MG63 (cell line): ENCODE measurements at regions not wholly inside any gene's neighbourhood (a gene's known extent, or its start where the extent isn't known, plus 50 kb on each side); places are given as distances from the start of the nearest gene placed in this dataset.
"Not testable (repeated sequence)": the region's sequence is repeated elsewhere in the genome, so short reads cannot be mapped to it uniquely, and the experiment has no call there.

Source experiments
- DNase-seq: peaks from one replicate; pipeline ENCODE4 v3.0.0-alpha.2; 2020
- H3K27me3 ChIP-seq: fragments of 250-450 bp; sonication (Bioruptor Pico); 2 replicates; pipeline ENCODE4 v1.5.1; 2020; ENCODE audit warnings: mild to moderate bottlenecking, moderate library complexity
- H3K36me3 ChIP-seq: fragments of 250-450 bp; sonication (Bioruptor Pico); 2 replicates; pipeline ENCODE4 v1.5.1; 2020; ENCODE audit warnings: mild to moderate bottlenecking, moderate library complexity
- H3K4me3 ChIP-seq: fragments of 250-450 bp; sonication (Bioruptor Pico); 2 replicates; pipeline ENCODE4 v1.5.1; 2020; ENCODE audit warnings: mild to moderate bottlenecking, moderate library complexity
- H3K9me3 ChIP-seq: fragments of 250-450 bp; sonication (Bioruptor Pico); 2 replicates; pipeline ENCODE4 v1.5.1; 2020; ENCODE audit warnings: mild to moderate bottlenecking, moderate library complexity

DNA sequence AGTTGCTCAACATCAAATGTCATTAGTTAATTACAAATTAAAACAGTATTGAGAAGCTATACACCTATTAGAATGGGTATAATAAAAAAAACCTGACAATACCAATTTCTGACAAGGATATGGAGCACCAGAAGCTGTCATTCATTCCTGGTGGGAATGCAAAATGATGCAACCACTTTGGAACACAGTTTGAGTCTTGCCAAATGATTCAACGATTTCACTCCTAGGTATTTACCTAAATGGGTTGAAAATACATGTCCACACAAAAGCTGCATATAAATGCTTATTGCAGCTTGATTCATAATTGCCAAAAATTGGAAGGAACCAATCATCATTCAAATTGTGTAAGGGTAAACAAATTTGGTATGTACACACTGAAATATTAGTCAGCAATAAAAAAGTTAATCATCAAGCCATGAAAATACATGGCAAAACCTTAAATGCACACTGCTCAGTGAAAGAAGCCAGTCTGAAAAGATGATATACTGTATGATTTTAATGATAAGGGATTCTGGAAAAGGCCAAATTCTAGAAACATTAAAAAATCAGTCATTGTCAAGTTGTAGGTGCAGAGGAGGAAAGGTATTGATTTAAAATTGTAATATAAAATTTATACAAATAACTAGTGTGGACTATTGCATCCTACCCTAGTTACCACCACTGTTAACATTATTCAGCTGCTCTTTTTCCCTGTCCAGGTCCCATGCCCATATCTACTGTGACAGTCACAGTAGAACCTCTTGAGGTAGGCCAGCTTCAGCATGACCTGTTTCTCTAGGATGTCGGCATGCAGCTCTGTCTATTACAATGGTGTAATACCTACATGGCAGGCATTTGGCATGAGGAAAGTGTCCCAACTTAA is 356.4 kb upstream of the SPATA31A3 start:
- H3K27me3 ChIP-seq, H3K4me3 ChIP-seq, DNase-seq, H3K36me3 ChIP-seq, H3K9me3 ChIP-seq: not testable (repeated sequence)

DNA sequence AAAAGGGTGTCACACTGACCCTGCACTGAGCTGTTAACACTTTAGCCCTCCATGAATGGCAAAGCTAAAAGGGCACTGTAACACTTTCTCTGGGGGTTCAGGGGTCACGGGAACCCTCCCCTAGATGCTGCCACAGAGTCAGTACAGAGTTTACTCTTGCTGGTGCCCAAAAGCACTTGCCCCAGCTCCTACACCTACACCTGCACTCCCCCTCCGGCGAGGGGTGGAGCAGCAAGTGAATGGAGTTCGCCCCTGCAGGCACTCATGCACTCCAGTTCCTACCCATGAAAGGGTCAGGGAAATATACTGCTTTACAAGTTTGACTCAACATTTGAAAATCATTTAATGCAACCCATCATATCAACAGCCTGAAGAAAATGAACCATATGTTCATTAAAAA is 355.7 kb upstream of the SPATA31A3 start:
- not testable (repeated sequence) for H3K4me3 ChIP-seq, H3K9me3 ChIP-seq, DNase-seq, H3K36me3 ChIP-seq, H3K27me3 ChIP-seq

DNA sequence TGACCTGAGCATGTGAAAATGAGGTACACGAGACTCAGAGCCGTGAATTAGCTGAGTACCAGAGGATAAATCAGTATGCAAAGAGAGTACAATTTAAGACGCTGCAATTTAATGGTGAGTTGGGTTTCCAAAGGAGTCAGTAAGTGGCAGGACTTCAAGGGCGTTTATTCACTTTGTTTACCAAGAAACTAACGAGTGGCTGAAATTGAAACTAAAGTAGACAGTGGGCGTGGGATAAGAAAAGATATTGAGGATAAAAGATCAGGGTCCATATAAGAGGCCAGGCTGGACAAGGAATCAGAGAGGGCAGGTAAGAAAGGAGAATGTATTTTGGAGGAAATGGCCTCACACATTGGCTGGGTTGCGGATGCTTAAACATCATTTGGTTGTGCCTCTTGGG is 346.9 kb upstream of the SPATA31A3 start:
- not testable (repeated sequence) for DNase-seq, H3K27me3 ChIP-seq, H3K9me3 ChIP-seq

GRCh38 chr9:67338201-67338600 is 345.9 kb upstream of the SPATA31A3 start:
- H3K36me3 ChIP-seq, DNase-seq, H3K4me3 ChIP-seq, H3K27me3 ChIP-seq, H3K9me3 ChIP-seq: not testable (repeated sequence)

More for the DNA sequence above, 346.9 kb upstream of the SPATA31A3 start:
- H3K4me3 ChIP-seq, H3K36me3 ChIP-seq: not testable (repeated sequence)

GRCh38 chr9:67334727-67335572 is 342.6 kb upstream of the SPATA31A3 start:
- not testable (repeated sequence) for H3K36me3 ChIP-seq, H3K27me3 ChIP-seq, H3K4me3 ChIP-seq, H3K9me3 ChIP-seq, DNase-seq

- H3K36me3 ChIP-seq, H3K4me3 ChIP-seq, H3K27me3 ChIP-seq, H3K9me3 ChIP-seq, DNase-seq: not testable (repeated sequence)
These were observed 339.3 kb upstream of the SPATA31A3 start for GRCh38 chr9:67331634-67332033.

DNA sequence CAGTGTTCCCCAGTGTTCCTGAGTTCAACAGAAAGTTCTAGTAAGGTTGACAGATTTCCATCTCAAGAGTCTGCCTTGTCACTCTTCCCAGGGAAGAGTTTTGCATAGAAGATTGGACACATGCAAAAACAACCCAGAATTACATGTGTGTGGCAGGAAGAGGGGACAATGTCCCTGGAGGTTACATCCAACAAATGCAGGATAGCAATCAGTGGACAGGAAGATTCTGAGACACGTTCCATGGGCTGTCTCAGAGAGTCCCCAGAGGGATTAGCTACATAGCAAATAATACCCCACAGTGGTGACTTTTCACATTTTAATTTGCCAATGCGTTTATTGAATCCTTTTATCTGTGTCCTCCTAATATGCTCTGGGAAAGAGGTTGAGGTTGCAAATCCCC is 321.1 kb upstream of the SPATA31A3 start:
- not testable (repeated sequence) for DNase-seq, H3K9me3 ChIP-seq, H3K36me3 ChIP-seq

GRCh38 chr9:67312504-67312903 is 320.2 kb upstream of the SPATA31A3 start:
- H3K4me3 ChIP-seq, H3K36me3 ChIP-seq, H3K27me3 ChIP-seq, DNase-seq, H3K9me3 ChIP-seq: not testable (repeated sequence)

More for the DNA sequence above, 321.1 kb upstream of the SPATA31A3 start:
- not testable (repeated sequence) for H3K27me3 ChIP-seq, H3K4me3 ChIP-seq

DNA sequence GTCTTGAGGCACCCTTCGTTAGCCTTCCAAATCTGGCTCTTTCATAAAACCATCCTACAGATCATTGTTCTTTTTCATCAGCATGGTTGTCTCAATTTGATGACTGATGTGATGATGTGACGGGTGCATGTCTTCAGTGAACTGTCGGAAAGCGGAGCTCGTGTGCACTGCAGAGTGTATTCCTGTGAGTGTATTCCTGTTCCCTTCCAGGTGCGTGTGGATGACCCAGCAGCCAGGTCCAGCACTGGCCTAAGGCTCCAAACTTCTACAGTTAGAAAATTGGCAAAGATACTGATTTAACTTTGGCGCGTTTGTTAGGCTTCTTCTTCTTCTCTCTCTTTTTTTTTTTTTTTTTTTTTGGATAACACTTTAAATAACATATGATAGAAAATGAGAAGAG is 314.8 kb upstream of the SPATA31A3 start:
- H3K27me3 ChIP-seq, H3K4me3 ChIP-seq, DNase-seq, H3K36me3 ChIP-seq, H3K9me3 ChIP-seq: not testable (repeated sequence)

- H3K27me3 ChIP-seq: not testable (repeated sequence)
These were observed 296.4 kb upstream of the SPATA31A3 start for GRCh38 chr9:67288797-67289196.

DNA sequence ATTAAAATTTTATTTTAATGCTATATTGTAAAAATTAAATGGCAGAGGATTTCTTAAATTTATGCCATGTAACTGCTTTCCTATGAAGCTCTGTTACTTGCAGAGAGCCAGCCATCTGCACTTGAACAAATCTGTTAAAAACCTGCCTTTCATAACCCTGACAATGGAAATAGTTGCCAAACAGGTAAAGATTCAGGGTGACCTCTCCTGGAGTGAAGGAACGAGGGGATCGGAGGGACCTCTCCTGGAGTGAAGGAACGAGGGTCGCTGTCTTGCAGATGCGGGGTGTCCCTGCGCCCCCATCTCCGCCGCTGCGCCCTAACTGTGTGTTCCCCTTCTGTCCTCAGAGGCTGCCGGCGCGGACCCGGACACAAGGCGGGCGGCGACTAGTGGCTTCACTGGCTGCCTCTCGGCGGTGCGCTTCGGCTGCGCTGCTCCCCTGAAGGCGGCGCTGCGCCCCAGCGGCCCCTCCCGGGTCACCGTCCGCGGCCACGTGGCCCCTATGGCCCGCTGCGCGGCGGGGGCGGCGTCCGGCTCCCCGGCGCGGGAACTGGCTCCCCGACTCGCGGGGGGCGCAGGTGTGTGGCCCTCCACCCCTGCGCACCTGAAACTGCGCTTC is 295.9 kb upstream of the SPATA31A3 start:
- H3K4me3 ChIP-seq, H3K9me3 ChIP-seq, DNase-seq, H3K27me3 ChIP-seq, H3K36me3 ChIP-seq: not testable (repeated sequence)

More at GRCh38 chr9:67288797-67289196, 296.4 kb upstream of the SPATA31A3 start:
- DNase-seq, H3K36me3 ChIP-seq, H3K4me3 ChIP-seq, H3K9me3 ChIP-seq: not testable (repeated sequence)

DNA sequence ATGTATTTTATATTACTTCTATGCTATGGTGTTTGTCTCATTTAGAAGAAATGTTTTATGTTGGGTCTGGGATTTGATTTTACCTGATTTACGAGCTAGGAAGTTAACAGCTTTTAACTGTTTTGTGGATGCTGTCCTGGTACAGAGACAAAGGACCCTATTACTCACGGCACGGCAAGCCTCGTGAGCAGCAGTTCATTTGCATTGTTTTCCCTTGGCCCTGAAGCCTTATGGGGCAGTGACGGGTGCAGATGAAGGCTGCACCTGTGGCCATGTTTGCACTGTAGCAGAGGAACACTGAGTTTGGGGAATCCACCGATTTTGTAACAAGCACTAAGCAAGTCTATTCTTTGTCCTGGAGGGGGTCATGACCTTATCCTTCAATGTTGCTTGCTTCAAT is 291.9 kb upstream of the SPATA31A3 start:
- not testable (repeated sequence) for H3K9me3 ChIP-seq, H3K36me3 ChIP-seq, DNase-seq, H3K4me3 ChIP-seq, H3K27me3 ChIP-seq

DNA sequence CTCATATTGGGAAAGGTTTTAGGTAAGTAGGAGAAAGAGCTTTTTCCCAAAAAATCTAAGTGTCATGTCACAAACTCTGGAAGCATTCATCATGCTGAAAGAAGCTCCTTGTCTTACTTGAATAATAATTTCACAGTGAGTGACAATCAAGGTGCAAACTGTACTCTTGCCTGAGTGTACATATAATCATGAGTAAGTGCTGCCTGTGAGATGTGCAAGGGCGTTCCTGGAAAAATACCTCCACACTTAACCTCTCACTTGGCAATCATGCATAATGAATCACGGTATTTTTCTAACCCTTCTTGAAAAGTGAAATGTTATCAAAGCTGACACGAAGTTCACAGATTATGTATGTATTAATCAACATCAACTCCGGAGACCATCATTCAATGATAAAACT is 289.2 kb upstream of the SPATA31A3 start:
- not testable (repeated sequence) for H3K4me3 ChIP-seq, H3K27me3 ChIP-seq, H3K36me3 ChIP-seq, DNase-seq, H3K9me3 ChIP-seq

GRCh38 chr9:67269692-67270091 is 277.3 kb upstream of the SPATA31A3 start:
- H3K27me3 ChIP-seq, H3K36me3 ChIP-seq: not testable (repeated sequence)

DNA sequence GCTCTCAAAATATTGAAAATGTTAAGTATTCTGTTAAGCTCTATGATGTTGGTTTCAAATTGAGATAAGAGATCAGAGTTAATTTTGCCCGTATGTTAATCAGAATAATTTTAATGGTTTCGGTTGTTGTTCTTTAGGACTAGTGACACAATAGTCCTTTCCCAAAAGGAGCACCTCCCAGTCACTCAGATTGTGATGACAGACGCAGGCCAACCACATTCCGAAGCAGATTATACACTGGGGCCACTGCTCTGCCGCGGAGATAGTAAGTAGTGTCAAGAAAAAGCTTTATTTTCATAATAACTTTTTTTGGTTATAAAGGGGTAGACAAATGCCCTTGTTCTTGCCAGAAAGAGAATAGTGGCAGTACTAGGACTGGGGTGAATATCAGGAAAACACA is 265.5 kb upstream of the SPATA31A3 start:
- not testable (repeated sequence) for H3K36me3 ChIP-seq, H3K4me3 ChIP-seq, DNase-seq, H3K27me3 ChIP-seq, H3K9me3 ChIP-seq

More at GRCh38 chr9:67269692-67270091, 277.3 kb upstream of the SPATA31A3 start:
- DNase-seq, H3K4me3 ChIP-seq, H3K9me3 ChIP-seq: not testable (repeated sequence)

- DNase-seq, H3K27me3 ChIP-seq, H3K4me3 ChIP-seq, H3K9me3 ChIP-seq, H3K36me3 ChIP-seq: not testable (repeated sequence)
These were observed 256.6 kb upstream of the SPATA31A3 start for GRCh38 chr9:67248967-67249366.

GRCh38 chr9:67212073-67212472 is 219.7 kb upstream of the SPATA31A3 start:
- not testable (repeated sequence) for H3K36me3 ChIP-seq, H3K4me3 ChIP-seq, H3K27me3 ChIP-seq, DNase-seq, H3K9me3 ChIP-seq
